ENCODE measurements at regions not wholly inside any gene's neighbourhood (a gene's known extent, or its start where the extent isn't known, plus 50 kb on each side); places are given as distances from the start of the nearest gene placed in this dataset.

- DNase-seq (ENCODE audit: low read depth), result no peak
- no peak overlapping the region for H3K4me3 ChIP-seq (ENCODE audit: low read length)
- TF ChIP-seq CTCF (conservative IDR thresholded peaks at IDR 0.05; ENCODE audit: low read depth, low read length), result no peak
These were observed 133.7 kb upstream of the SPACA1 start for GRCh38 chr6:87913974-87914373.

GRCh38 chr6:87912102-87912501 lies 135.5 kb upstream of the SPACA1 start:
- no peak overlapping the region for H3K4me3 ChIP-seq (ENCODE audit: low read length)
- no peak for DNase-seq (ENCODE audit: low read depth)
- TF ChIP-seq CTCF (conservative IDR thresholded peaks at IDR 0.05; ENCODE audit: low read depth, low read length), result no peak

- DNase-seq (ENCODE audit: low read depth), result peak; percentile 89
- H3K4me3 ChIP-seq (ENCODE audit: low read length), result no peak overlapping the region
- no peak for TF ChIP-seq CTCF (conservative IDR thresholded peaks at IDR 0.05; ENCODE audit: low read depth, low read length)
These were observed 137.8 kb upstream of the SPACA1 start for GRCh38 chr6:87909849-87910248.

GRCh38 chr6:87908978-87909811 lies 138.4 kb upstream of the SPACA1 start:
- no peak for TF ChIP-seq CTCF (conservative IDR thresholded peaks at IDR 0.05; ENCODE audit: low read depth, low read length)
- no peak for DNase-seq (ENCODE audit: low read depth)
- H3K4me3 ChIP-seq (ENCODE audit: low read length), result no peak overlapping the region

- no peak overlapping the region for H3K4me3 ChIP-seq (ENCODE audit: low read length)
- no peak for TF ChIP-seq CTCF (conservative IDR thresholded peaks at IDR 0.05; ENCODE audit: low read depth, low read length)
- no peak for DNase-seq (ENCODE audit: low read depth)
These were observed 140.1 kb upstream of the SPACA1 start for GRCh38 chr6:87907521-87907920.

- no peak for TF ChIP-seq CTCF (conservative IDR thresholded peaks at IDR 0.05; ENCODE audit: low read depth, low read length)
- no peak overlapping the region for H3K4me3 ChIP-seq (ENCODE audit: low read length)
- no peak for DNase-seq (ENCODE audit: low read depth)
These were observed 142.5 kb upstream of the SPACA1 start for GRCh38 chr6:87905101-87905641.

GRCh38 chr6:87904011-87904410 lies 143.6 kb upstream of the SPACA1 start:
- DNase-seq (ENCODE audit: low read depth), result no peak
- TF ChIP-seq CTCF (conservative IDR thresholded peaks at IDR 0.05; ENCODE audit: low read depth, low read length), result no peak
- no peak overlapping the region for H3K4me3 ChIP-seq (ENCODE audit: low read length)
